GM21381 (cell line): ENCODE measurements at regions not wholly inside any gene's neighbourhood (a gene's known extent, or its start where the extent isn't known, plus 50 kb on each side); places are given as distances from the start of the nearest gene placed in this dataset.

Experiments
- ATAC-seq: cut with Tn5 transposase; IDR thresholded peaks from one replicate; pipeline ENCODE4 v1.9.1; 2021; ENCODE audit warnings: mild to moderate bottlenecking, moderate library complexity; ENCODE audit not compliant: unreplicated experiment

DNA sequence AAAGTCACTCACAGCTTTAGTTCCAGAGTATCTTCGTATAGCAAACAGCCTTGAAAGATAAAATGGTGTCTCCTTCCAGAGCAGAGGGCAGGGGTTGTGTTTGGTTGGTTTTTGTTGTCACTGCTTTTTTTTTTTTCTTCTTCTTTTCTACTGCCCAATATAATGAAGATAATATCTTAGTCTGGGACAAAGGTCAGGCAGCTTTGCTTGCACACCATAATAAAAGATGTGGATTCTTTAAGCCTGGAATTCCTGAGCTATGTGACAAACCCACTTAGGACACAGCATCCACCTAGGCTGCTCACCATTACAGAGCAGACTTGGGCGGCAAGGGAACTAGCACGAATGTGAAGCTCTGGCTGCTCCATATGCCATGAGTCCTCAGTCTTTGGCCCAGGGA lies 165.6 kb upstream of the MIR17HG start:
- ATAC-seq: no peak

DNA sequence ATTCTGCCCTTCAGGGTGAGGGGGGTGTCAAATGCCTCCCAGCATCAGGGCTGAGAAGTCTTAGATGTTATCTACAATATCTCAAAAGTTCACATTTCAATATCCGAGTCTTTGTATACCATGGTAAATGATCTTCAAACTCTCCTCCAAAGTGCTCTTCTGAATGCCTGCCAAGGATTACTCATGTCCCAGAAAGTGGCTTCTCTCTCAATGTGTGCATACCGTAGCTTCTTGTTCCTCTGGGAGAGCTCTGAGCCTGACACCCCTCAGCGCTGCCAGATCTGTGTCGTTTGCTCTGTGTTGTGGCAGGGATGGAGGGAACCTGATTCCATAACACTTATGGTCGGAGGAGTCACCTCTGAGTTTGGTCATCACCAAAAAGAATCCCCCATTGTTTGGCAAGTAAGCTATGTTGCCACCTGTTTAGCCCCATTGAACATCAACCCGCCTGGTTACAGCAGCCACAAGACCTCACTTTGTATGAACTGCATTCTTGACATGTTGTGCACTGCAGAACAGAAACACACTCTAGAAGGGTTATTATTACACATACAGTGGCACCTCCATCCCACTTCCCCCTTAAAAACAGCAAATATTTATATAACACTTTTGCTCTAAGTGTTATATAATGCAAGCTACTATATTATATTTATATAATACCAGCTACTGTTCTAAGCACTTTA lies 163.1 kb upstream of the MIR17HG start:
- no peak for ATAC-seq

DNA sequence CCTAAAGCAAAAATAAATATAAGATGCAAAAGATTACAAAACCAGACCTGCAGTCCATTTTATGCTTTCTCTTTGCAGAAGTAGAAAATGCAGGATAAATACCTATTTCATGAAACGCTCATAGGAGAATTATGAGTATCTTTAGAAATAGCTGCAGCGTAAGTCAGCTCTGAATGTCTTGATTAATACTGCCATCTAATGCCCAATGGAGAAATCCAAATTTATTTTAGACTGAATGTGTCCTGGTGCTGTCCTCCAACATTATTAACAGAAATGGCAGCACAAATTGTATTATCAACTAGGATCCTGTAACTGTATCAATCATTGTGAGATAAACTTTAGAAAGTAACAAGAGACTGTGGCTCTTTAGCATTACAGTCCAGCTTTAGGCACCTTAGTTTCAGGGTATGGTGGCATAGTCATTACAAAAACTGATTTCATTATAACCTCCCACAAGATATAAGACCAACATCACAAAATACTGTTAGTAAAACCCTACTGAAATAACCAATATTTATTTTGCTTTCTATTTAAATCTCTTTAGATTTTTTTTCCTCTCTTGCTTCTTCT lies 162.1 kb upstream of the MIR17HG start:
- no peak for ATAC-seq

DNA sequence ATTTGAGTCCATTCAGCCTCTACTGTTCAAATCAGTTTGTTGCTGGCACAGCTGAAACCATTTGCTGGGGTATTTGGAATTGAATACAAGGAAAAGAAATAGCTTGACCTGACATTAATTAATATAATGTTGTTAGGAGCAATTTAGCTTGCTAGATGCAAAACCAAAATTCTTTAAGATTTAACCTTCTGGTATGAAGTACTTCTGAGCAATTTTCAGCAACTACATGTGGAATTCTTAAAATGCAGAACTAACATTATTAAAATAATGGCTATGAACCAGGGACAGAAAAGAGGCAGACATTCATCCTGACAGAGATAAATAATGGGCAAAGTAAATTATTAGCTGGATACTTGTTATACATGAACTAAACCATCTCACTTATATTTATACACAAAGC lies 160.0 kb upstream of the MIR17HG start:
- ATAC-seq: no peak

DNA sequence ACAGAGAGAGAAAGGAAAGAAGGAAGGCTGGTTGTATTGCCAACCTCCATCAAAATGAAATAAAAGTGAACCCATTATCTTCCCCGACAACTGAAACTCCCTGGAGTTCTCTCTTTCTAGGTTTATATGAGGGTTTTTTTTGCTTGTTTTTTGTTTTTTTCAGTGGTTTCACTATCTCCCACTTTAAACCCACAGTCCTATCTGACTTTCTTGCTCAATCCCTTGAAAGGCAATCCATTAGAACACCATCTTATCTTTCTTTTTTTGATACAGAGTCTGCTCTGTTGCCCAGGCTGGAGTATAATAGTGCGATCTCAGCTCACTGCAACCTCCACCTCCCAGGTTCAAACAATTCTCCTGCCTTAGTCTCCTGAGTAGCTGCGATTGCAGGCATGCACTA lies 158.0 kb upstream of the MIR17HG start:
- no peak for ATAC-seq

- ATAC-seq: no peak
Measured at GRCh38 chr13:91193358-91193757, 154.1 kb upstream of the MIR17HG start.

- no peak for ATAC-seq
Measured at GRCh38 chr13:91195789-91196188, 151.7 kb upstream of the MIR17HG start.

- no peak for ATAC-seq
Measured at GRCh38 chr13:91196958-91197357, 150.5 kb upstream of the MIR17HG start.

GRCh38 chr13:91199866-91200265 lies 147.6 kb upstream of the MIR17HG start:
- ATAC-seq: no peak

- ATAC-seq: no peak
Measured at GRCh38 chr13:91200486-91200885, 147.0 kb upstream of the MIR17HG start.

DNA sequence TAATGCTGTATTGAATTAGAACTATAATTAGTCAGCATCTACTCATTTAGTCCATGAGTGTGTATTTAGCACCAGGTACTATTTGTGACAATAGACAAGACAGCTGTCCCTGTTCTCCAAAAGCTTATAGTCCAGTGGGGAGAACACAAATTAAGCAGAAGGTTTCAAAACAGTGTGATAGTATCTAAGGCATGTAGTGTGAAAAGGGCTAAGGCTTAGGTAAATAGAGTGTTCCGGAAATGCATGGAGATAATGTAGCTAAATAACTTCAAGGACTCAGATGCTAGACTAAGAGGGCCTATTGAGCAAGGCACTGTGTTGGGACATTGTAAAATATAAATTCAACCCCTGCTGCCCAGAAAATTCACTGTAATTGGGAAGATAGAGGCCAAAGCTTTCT lies 144.1 kb upstream of the MIR17HG start:
- ATAC-seq: no peak

DNA sequence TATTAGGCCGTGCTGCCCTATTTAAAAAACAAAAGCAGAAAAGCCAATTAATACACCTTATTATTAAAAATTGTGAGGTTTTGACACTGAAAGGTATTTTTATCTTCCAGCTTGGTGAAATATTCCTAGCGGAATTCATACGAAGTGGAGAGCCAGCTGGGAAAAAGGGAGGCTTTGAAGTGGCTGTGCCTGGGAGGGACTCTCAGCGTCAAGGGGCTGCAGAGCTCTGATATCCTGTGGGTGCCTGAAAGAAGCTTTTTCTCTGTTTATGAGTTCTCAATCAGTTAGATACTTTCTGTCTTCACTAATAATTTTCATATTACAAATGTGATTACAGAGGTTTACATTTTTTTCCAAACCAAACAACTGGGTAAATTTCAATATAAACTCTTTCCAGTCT lies 140.2 kb upstream of the MIR17HG start:
- no peak for ATAC-seq

GRCh38 chr13:91211510-91211909 lies 136.0 kb upstream of the MIR17HG start:
- ATAC-seq: no peak

- no peak for ATAC-seq
Measured at GRCh38 chr13:91212231-91212630, 135.3 kb upstream of the MIR17HG start.

- no peak for ATAC-seq
Measured at GRCh38 chr13:91214031-91214430, 133.5 kb upstream of the MIR17HG start.

DNA sequence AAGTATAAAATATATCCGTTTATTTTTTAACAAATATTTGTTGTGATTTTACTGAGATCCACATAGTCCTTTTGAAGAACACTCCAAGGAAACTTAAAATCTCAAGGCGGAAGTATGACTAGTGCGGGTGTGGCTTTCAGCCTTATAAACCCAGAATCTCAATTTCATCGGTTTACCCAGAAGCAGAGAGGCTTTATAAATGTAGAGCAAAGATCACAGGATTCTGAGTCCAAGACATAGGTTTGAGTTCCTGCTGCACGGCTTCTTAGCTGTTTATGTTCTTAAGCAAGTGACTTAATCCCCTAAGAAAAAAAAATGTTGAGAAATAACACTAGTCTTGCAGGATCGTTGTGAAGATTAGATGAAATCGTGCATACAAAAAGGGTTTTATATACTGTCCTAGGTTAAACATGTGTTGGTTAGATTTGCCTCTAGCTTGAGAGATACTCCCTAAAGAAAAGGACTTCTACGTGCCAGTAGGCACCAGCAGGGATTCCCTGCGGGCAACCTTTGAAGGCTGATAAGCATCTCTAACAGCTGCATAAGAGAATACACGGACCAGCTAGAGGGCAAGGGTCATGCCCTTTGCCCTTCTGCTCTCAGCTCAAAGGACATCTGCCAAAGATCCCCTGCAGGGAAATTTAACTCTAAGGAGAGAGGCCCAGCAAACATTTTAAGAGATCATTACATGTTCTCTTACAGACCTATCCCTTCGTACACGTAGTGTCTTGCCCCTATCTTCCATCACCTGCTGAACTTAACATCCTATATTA lies 130.4 kb upstream of the MIR17HG start:
- ATAC-seq: no peak

DNA sequence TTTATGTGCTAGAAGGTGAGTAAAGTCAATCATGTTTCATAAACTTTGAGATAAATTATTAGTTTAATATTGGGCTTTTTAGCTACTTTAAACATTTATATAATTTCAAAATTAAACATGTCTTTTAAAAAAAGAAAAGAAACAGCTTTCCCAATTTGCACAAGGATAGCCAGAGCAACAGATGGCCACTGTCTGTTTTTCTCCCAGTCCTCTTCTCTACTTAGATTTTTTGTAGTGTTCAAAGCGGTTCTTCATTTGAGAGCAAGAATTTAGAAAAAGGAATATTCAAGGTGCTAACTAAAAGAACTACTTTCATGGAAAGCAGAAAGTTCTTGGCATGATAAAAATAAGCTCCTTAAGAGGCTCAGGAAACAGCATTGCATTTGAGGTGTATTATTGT lies 128.3 kb upstream of the MIR17HG start:
- ATAC-seq: no peak

DNA sequence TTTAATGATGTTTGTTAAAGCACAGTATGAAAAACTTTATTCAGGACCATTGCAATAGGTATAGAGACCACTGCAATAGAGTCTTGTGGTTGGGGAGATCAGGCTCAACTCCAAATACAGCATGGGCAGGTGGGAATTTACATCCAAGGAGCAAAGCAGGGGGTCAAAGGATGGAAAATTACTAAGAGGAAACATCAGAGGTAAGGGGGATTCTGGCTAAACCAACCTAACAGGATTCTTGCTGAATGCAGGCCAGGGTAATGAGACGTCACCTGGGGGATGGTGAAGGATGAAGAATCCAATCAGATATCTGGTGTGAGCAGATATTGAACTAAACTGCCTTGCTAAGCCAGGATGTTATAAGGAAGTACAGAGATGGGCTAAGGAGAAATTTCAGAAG lies 126.6 kb upstream of the MIR17HG start:
- ATAC-seq: no peak

DNA sequence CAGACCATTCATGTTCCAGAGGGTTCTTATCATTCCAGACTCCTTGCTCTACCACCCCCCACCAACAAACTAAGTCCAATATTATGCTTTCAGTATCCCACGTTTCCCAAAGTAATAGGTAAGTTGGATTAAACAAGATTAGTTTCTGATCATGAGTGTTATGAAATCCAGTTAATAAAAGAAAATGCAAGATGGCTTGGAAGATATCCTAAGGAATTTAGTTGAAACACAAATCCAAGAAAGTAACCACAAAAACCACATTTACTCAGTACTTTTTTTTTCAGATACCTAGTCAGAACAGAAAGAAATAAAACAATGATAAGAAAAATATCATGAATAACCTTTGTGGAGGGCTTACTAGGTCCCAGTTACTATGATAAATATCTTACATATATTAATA lies 119.4 kb upstream of the MIR17HG start:
- no peak for ATAC-seq

- ATAC-seq: no peak
Measured at GRCh38 chr13:91228940-91229339, 118.5 kb upstream of the MIR17HG start.

DNA sequence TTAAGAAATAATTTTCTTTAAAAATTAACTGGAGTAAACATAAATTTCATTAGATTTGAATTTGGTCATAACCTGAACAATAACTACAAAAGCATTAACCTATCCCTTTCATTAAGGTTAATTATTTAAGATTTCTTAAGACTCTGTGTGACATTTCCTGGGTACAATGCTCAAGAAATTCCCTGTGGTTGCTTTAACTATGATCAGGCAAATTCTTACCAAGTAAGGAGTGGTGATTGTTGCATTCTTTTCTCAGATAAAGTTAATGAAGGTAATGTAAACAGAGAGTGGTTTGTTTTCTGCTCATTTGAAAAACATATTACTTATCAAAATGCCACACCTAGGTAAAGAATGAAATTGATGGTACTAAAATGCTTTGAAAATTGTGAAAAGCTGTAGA lies 114.8 kb upstream of the MIR17HG start:
- no peak for ATAC-seq

- no peak for ATAC-seq
Measured at GRCh38 chr13:91233291-91233690, 114.2 kb upstream of the MIR17HG start.
